H1 (cell line): ENCODE measurements at regions not wholly inside any gene's neighbourhood (a gene's known extent, or its start where the extent isn't known, plus 50 kb on each side); places are given as distances from the start of the nearest gene placed in this dataset.

Experiments used
- CTCF ChIA-PET: fragments of 300-600 bp; sonication (Branson Sonifier 250); formaldehyde crosslinking; loops from one replicate; lab custom pipeline; 2021; ENCODE audit not compliant: partially characterized antibody; lab: Charles Lee
- POLR2A ChIA-PET: fragments of 300-600 bp; sonication (Branson Sonifier 250); formaldehyde crosslinking; loops from one replicate; lab custom pipeline; 2021; ENCODE audit warnings: inconsistent platforms; ENCODE audit not compliant: partially characterized antibody; lab: Charles Lee
- DNase-seq, 2 experiments: peaks; one replicate each; pipeline versions ENCODE4 v3.0.0 to v3.0.0-alpha.2; 2010 to 2022; ENCODE audit warnings: low spot score in 2 of 2, low read depth in 1 of 2, mixed read lengths in 1 of 2
- FAIRE-seq: peaks from 2 replicates; lab custom pipeline; 2011; peaks lifted over from hg19 to GRCh38; lab: Jason Lieb, UNC
- H2AFZ ChIP-seq: 2 replicates; pipeline ENCODE4 v1.8.1; 2012; ENCODE audit warnings: low read length, inconsistent platforms
- H2AK5ac ChIP-seq: 2 replicates; pipeline ENCODE4 v1.6.1; 2013; ENCODE audit warnings: low read depth, low read length
- H2BK120ac ChIP-seq: replicated peaks from 2 replicates; pipeline ENCODE3; 2013; ENCODE audit warnings: low read depth, low read length, inconsistent platforms
- H2BK12ac ChIP-seq: 2 replicates; pipeline ENCODE4 v1.6.1; 2013; ENCODE audit warnings: low read depth, low read length
- H2BK15ac ChIP-seq: 2 replicates; pipeline ENCODE4 v1.6.1; 2013; ENCODE audit warnings: low read length
- H2BK20ac ChIP-seq: 2 replicates; pipeline ENCODE4 v1.6.1; 2013; ENCODE audit warnings: low read length
- H2BK5ac ChIP-seq: 2 replicates; pipeline ENCODE4 v1.6.1; 2013; ENCODE audit warnings: low read depth, low read length
- H3K14ac ChIP-seq: 2 replicates; pipeline ENCODE4 v1.6.1; 2013; ENCODE audit warnings: inconsistent platforms; ENCODE audit not compliant: insufficient read length
- H3K18ac ChIP-seq: 2 replicates; pipeline ENCODE4 v1.6.1; 2013; ENCODE audit warnings: low read length; ENCODE audit errors: extremely low read depth
- H3K23ac ChIP-seq: 2 replicates; pipeline ENCODE4 v1.6.1; 2013; ENCODE audit warnings: inconsistent platforms; ENCODE audit not compliant: insufficient read length
- H3K23me2 ChIP-seq: 2 replicates; pipeline ENCODE4 v1.6.1; 2013; ENCODE audit warnings: low read depth, low read length
- H3K27ac ChIP-seq: 2 replicates; pipeline ENCODE4 v1.6.1; 2011; ENCODE audit warnings: low read depth, low read length, inconsistent platforms
- H3K27me3 ChIP-seq, 4 experiments: replicated peaks in 1 of 4; 1 replicate in 1 of 4; 2 replicates in 3 of 4; pipeline versions ENCODE4 v1.6.1 to v1.8.1; 2011 to 2013; ENCODE audit warnings: low read length in 3 of 4, mild to moderate bottlenecking in 3 of 4, inconsistent platforms in 2 of 4, mixed read lengths in 2 of 4, moderate library complexity in 1 of 4; ENCODE audit not compliant: control insufficient read depth in 3 of 4, insufficient read depth in 3 of 4; ENCODE audit errors: extremely low read depth in 1 of 4
- H3K36me3 ChIP-seq, 4 experiments: 2 replicates each; pipeline versions ENCODE4 v1.6.1 to v1.8.1; 2011 to 2013; ENCODE audit warnings: mild to moderate bottlenecking in 4 of 4, low read length in 3 of 4, moderate library complexity in 2 of 4, control low read depth in 1 of 4, inconsistent platforms in 1 of 4; ENCODE audit not compliant: insufficient read depth in 4 of 4, control insufficient read depth in 2 of 4
- H3K4ac ChIP-seq: replicated peaks from 2 replicates; pipeline ENCODE3; 2013; ENCODE audit warnings: low read length, low read depth, mixed read lengths, inconsistent platforms; ENCODE audit not compliant: insufficient read length
- H3K4me1 ChIP-seq, 4 experiments: replicated peaks in 1 of 4; 1 replicate in 1 of 4; 2 replicates in 3 of 4; pipeline versions ENCODE4 v1.6.1 to v1.8.1; 2011 to 2013; ENCODE audit warnings: low read length in 3 of 4, inconsistent platforms in 2 of 4, mixed read lengths in 1 of 4; ENCODE audit not compliant: insufficient read depth in 4 of 4, control insufficient read depth in 3 of 4
- H3K4me2 ChIP-seq, 2 experiments: 2 replicates each; pipeline versions ENCODE4 v1.6.1 to v1.8.1; 2011 to 2013; ENCODE audit warnings: low read depth in 2 of 2, low read length in 2 of 2, control low read depth in 1 of 2, inconsistent platforms in 1 of 2, mild to moderate bottlenecking in 1 of 2; ENCODE audit not compliant: insufficient read depth in 1 of 2
- H3K4me3 ChIP-seq, 4 experiments: fragments of 200-600, 300-600 bp in 1 of 4; sonication (generic), shearing (Covaris generic), sonication (Bioruptor Twin) in 1 of 4; 2 replicates each; pipeline versions ENCODE4 v1.5.1 to v1.8.1; 2011 to 2016; ENCODE audit warnings: low read length in 4 of 4, low read depth in 3 of 4, control low read depth in 2 of 4, inconsistent platforms in 2 of 4, mild to moderate bottlenecking in 2 of 4, mixed read lengths in 1 of 4, moderate library complexity in 1 of 4; ENCODE audit not compliant: insufficient read depth in 2 of 4; ENCODE audit errors: extremely low read depth in 1 of 4
- H3K56ac ChIP-seq: replicated peaks from 2 replicates; pipeline ENCODE3; 2013; ENCODE audit warnings: low read depth, mild to moderate bottlenecking, mixed read lengths, low read length, inconsistent platforms; ENCODE audit not compliant: insufficient read length
- H3K79me1 ChIP-seq: 2 replicates; pipeline ENCODE4 v1.6.1; 2013; ENCODE audit warnings: low read depth, low read length, control low read depth
- H3K79me2 ChIP-seq, 2 experiments: 2 replicates each; pipeline versions ENCODE4 v1.6.1 to v1.8.1; 2012 to 2013; ENCODE audit warnings: low read length in 2 of 2, mild to moderate bottlenecking in 2 of 2, inconsistent platforms in 1 of 2; ENCODE audit not compliant: insufficient read depth in 2 of 2, control insufficient read depth in 1 of 2
- H3K9ac ChIP-seq, 4 experiments: replicated peaks in 1 of 4; 1 replicate in 1 of 4; 2 replicates in 3 of 4; pipeline versions ENCODE4 v1.6.1 to v1.8.1; 2011 to 2013; ENCODE audit warnings: low read depth in 3 of 4, low read length in 3 of 4, control low read depth in 2 of 4, mild to moderate bottlenecking in 2 of 4, moderate library complexity in 2 of 4, inconsistent platforms in 1 of 4; ENCODE audit errors: extremely low read depth in 1 of 4
- H3K9me3 ChIP-seq, 2 experiments: 2 replicates each; pipeline versions ENCODE4 v1.6.1 to v1.8.1; 2012 to 2013; ENCODE audit warnings: mild to moderate bottlenecking in 2 of 2, moderate library complexity in 2 of 2, control low read depth in 1 of 2, inconsistent platforms in 1 of 2, low read depth in 1 of 2, low read length in 1 of 2, mixed read lengths in 1 of 2; ENCODE audit not compliant: insufficient read depth in 2 of 2
- H4K20me1 ChIP-seq, 2 experiments: replicated peaks in 1 of 2; 2 replicates each; pipeline versions ENCODE3 to v1.8.1; 2011 to 2013; ENCODE audit warnings: inconsistent platforms in 2 of 2, low read length in 2 of 2, mild to moderate bottlenecking in 1 of 2; ENCODE audit not compliant: insufficient read depth in 2 of 2, control insufficient read depth in 1 of 2
- H4K5ac ChIP-seq: 2 replicates; pipeline ENCODE4 v1.6.1; 2013; ENCODE audit warnings: low read length, low read depth, mixed read lengths, inconsistent platforms; ENCODE audit not compliant: insufficient read length
- H4K8ac ChIP-seq: 2 replicates; pipeline ENCODE4 v1.8.0; 2013; ENCODE audit warnings: mild to moderate bottlenecking, moderate library complexity, low read length, inconsistent platforms; ENCODE audit not compliant: insufficient read depth; ENCODE audit errors: extremely low read depth
- H4K91ac ChIP-seq: replicated peaks from 2 replicates; pipeline ENCODE3; 2013; ENCODE audit warnings: low read length, mixed read lengths, inconsistent platforms; ENCODE audit not compliant: insufficient read length
- KDM1A ChIP-seq: fragments of 200-600, 300-600 bp; sonication (generic); IDR thresholded peaks from 2 replicates; pipeline ENCODE4 v1.7.1; 2016; ENCODE audit warnings: mild to moderate bottlenecking, low read length, borderline replicate concordance
- SP4 ChIP-seq: IDR thresholded peaks from 2 replicates; pipeline ENCODE4 v1.6.1; 2012; ENCODE audit warnings: low read length, inconsistent platforms
- WGBS, 2 experiments: shearing (Covaris generic) in 1 of 2; methylation state at CpG; one replicate each; pipeline versions ENCODE4 v1.1.6 to v1.1.7; 2013 to 2015; ENCODE audit warnings: low lambda C conversion rate in 2 of 2, mixed read lengths in 2 of 2, inconsistent platforms in 1 of 2, low coverage in 1 of 2, missing lambda C conversion rate in 1 of 2; ENCODE audit not compliant: insufficient replicate concordance in 2 of 2, insufficient coverage in 1 of 2, insufficient read length in 1 of 2; ENCODE audit errors: extremely low coverage in 1 of 2, missing lambda C conversion rate in 1 of 2; 5-methylcytosine and 5-hydroxymethylcytosine counted together

DNA sequence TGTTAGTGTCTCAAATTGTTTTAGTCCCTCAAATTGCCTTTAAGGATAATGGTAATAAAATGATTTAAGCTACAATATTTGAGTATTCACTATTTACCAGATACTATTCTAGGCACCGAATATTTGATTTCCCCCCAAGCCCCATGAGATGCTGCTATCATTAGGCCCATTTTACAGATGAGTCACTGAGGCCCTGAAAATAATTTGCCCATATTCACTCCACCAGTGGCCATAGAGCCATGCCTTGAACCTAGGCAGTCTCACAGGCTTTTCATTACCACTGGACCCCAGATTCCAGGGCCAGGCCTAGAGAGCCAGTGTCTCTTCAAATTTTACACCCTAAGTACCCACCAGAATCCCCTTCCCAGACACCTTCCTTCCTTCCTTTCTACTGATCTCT is 133.7 kb downstream of the LINC00237 start:
- H4K8ac ChIP-seq: no peak overlapping the region
- no peak overlapping the region for H3K14ac ChIP-seq
- no peak overlapping the region for H3K18ac ChIP-seq
- no peak overlapping the region for H2AFZ ChIP-seq
- no peak overlapping the region for H2BK5ac ChIP-seq
- peaks cover 0 to 13% (median 2%) of the 10 kb centered on the region in 4 experiments; a peak in 1 of 7 replicates for H3K4me1 ChIP-seq
- no peak for FAIRE-seq
- TF ChIP-seq SP4 (no peak), KDM1A (0 out of 2 replicates have a peak, but pooled peaks have one; percentile 62)
- TF ChIP-seq, all 59 proteins: peak for 1
- H3K56ac ChIP-seq: no peak overlapping the region
- no peak overlapping the region for H4K5ac ChIP-seq
- H3K9me3 ChIP-seq: no peaks in the 10 kb centered on the region
- no peaks in the 10 kb centered on the region for H3K27me3 ChIP-seq
- no peak overlapping the region for H3K27ac ChIP-seq
- POLR2A ChIA-PET: interaction anchor here (0.7 kb wide), 1 partner anchor 130 kb away, joined by 4 read pairs; no protein-coding TSS in a partner anchor
- no peak overlapping the region for H3K4ac ChIP-seq
- H2BK15ac ChIP-seq: no peak overlapping the region
- H3K23ac ChIP-seq: no peak overlapping the region
- H3K79me1 ChIP-seq: no peaks in the 10 kb centered on the region
- no peaks in the 10 kb centered on the region for H3K79me2 ChIP-seq
- H4K91ac ChIP-seq: no peak overlapping the region
- no peaks in the 10 kb centered on the region for H3K23me2 ChIP-seq
- H3K9ac ChIP-seq: no peak overlapping the region
- H2AK5ac ChIP-seq: no peak overlapping the region
- H3K4me3 ChIP-seq: no peak overlapping the region
- no peak overlapping the region for H2BK12ac ChIP-seq
- CTCF ChIA-PET: interaction anchor here (1.0 to 2.9 kb wide), 3 partner anchors 65 to 108 kb away, joined by 3 to 10 read pairs (median 3); no protein-coding TSS in a partner anchor
- no peak overlapping the region for H3K4me2 ChIP-seq
- H3K36me3 ChIP-seq: no peaks in the 10 kb centered on the region
- no peak for DNase-seq
- no peak overlapping the region for H2BK120ac ChIP-seq
- H4K20me1 ChIP-seq: no peaks in the 10 kb centered on the region
- WGBS, 2 experiments: 96% methylated on average over 1 of the region's 1 CpG; no CpG with 5 or more reads in 1 of the 2 experiments
- H2BK20ac ChIP-seq: no peak overlapping the region
